H1 (cell line): ENCODE measurements at regions not wholly inside any gene's neighbourhood (a gene's known extent, or its start where the extent isn't known, plus 50 kb on each side); places are given as distances from the start of the nearest gene placed in this dataset.

ENCODE experiments used
- CTCF ChIA-PET: fragments of 300-600 bp; sonication (Branson Sonifier 250); formaldehyde crosslinking; loops from one replicate; lab custom pipeline; 2021; ENCODE audit not compliant: partially characterized antibody; lab: Charles Lee
- POLR2A ChIA-PET: fragments of 300-600 bp; sonication (Branson Sonifier 250); formaldehyde crosslinking; loops from one replicate; lab custom pipeline; 2021; ENCODE audit warnings: inconsistent platforms; ENCODE audit not compliant: partially characterized antibody; lab: Charles Lee
- DNase-seq, 2 experiments: peaks; one replicate each; pipeline versions ENCODE4 v3.0.0 to v3.0.0-alpha.2; 2010 to 2022; ENCODE audit warnings: low spot score in 2 of 2, low read depth in 1 of 2, mixed read lengths in 1 of 2
- FAIRE-seq: peaks from 2 replicates; lab custom pipeline; 2011; peaks lifted over from hg19 to GRCh38; lab: Jason Lieb, UNC
- H2AFZ ChIP-seq: 2 replicates; pipeline ENCODE4 v1.8.1; 2012; ENCODE audit warnings: low read length, inconsistent platforms
- H2AK5ac ChIP-seq: 2 replicates; pipeline ENCODE4 v1.6.1; 2013; ENCODE audit warnings: low read depth, low read length
- H2BK120ac ChIP-seq: replicated peaks from 2 replicates; pipeline ENCODE3; 2013; ENCODE audit warnings: low read depth, low read length, inconsistent platforms
- H2BK12ac ChIP-seq: 2 replicates; pipeline ENCODE4 v1.6.1; 2013; ENCODE audit warnings: low read depth, low read length
- H2BK15ac ChIP-seq: 2 replicates; pipeline ENCODE4 v1.6.1; 2013; ENCODE audit warnings: low read length
- H2BK20ac ChIP-seq: 2 replicates; pipeline ENCODE4 v1.6.1; 2013; ENCODE audit warnings: low read length
- H2BK5ac ChIP-seq: 2 replicates; pipeline ENCODE4 v1.6.1; 2013; ENCODE audit warnings: low read depth, low read length
- H3K14ac ChIP-seq: 2 replicates; pipeline ENCODE4 v1.6.1; 2013; ENCODE audit warnings: inconsistent platforms; ENCODE audit not compliant: insufficient read length
- H3K18ac ChIP-seq: 2 replicates; pipeline ENCODE4 v1.6.1; 2013; ENCODE audit warnings: low read length; ENCODE audit errors: extremely low read depth
- H3K23ac ChIP-seq: 2 replicates; pipeline ENCODE4 v1.6.1; 2013; ENCODE audit warnings: inconsistent platforms; ENCODE audit not compliant: insufficient read length
- H3K23me2 ChIP-seq: 2 replicates; pipeline ENCODE4 v1.6.1; 2013; ENCODE audit warnings: low read depth, low read length
- H3K27ac ChIP-seq: 2 replicates; pipeline ENCODE4 v1.6.1; 2011; ENCODE audit warnings: low read depth, low read length, inconsistent platforms
- H3K27me3 ChIP-seq, 4 experiments: replicated peaks in 1 of 4; 1 replicate in 1 of 4; 2 replicates in 3 of 4; pipeline versions ENCODE4 v1.6.1 to v1.8.1; 2011 to 2013; ENCODE audit warnings: low read length in 3 of 4, mild to moderate bottlenecking in 3 of 4, inconsistent platforms in 2 of 4, mixed read lengths in 2 of 4, moderate library complexity in 1 of 4; ENCODE audit not compliant: control insufficient read depth in 3 of 4, insufficient read depth in 3 of 4; ENCODE audit errors: extremely low read depth in 1 of 4
- H3K36me3 ChIP-seq, 4 experiments: 2 replicates each; pipeline versions ENCODE4 v1.6.1 to v1.8.1; 2011 to 2013; ENCODE audit warnings: mild to moderate bottlenecking in 4 of 4, low read length in 3 of 4, moderate library complexity in 2 of 4, control low read depth in 1 of 4, inconsistent platforms in 1 of 4; ENCODE audit not compliant: insufficient read depth in 4 of 4, control insufficient read depth in 2 of 4
- H3K4ac ChIP-seq: replicated peaks from 2 replicates; pipeline ENCODE3; 2013; ENCODE audit warnings: low read length, low read depth, mixed read lengths, inconsistent platforms; ENCODE audit not compliant: insufficient read length
- H3K4me1 ChIP-seq, 4 experiments: replicated peaks in 1 of 4; 1 replicate in 1 of 4; 2 replicates in 3 of 4; pipeline versions ENCODE4 v1.6.1 to v1.8.1; 2011 to 2013; ENCODE audit warnings: low read length in 3 of 4, inconsistent platforms in 2 of 4, mixed read lengths in 1 of 4; ENCODE audit not compliant: insufficient read depth in 4 of 4, control insufficient read depth in 3 of 4
- H3K4me2 ChIP-seq, 2 experiments: 2 replicates each; pipeline versions ENCODE4 v1.6.1 to v1.8.1; 2011 to 2013; ENCODE audit warnings: low read depth in 2 of 2, low read length in 2 of 2, control low read depth in 1 of 2, inconsistent platforms in 1 of 2, mild to moderate bottlenecking in 1 of 2; ENCODE audit not compliant: insufficient read depth in 1 of 2
- H3K4me3 ChIP-seq, 4 experiments: fragments of 200-600, 300-600 bp in 1 of 4; sonication (generic), shearing (Covaris generic), sonication (Bioruptor Twin) in 1 of 4; 2 replicates each; pipeline versions ENCODE4 v1.5.1 to v1.8.1; 2011 to 2016; ENCODE audit warnings: low read length in 4 of 4, low read depth in 3 of 4, control low read depth in 2 of 4, inconsistent platforms in 2 of 4, mild to moderate bottlenecking in 2 of 4, mixed read lengths in 1 of 4, moderate library complexity in 1 of 4; ENCODE audit not compliant: insufficient read depth in 2 of 4; ENCODE audit errors: extremely low read depth in 1 of 4
- H3K56ac ChIP-seq: replicated peaks from 2 replicates; pipeline ENCODE3; 2013; ENCODE audit warnings: low read depth, mild to moderate bottlenecking, mixed read lengths, low read length, inconsistent platforms; ENCODE audit not compliant: insufficient read length
- H3K79me1 ChIP-seq: 2 replicates; pipeline ENCODE4 v1.6.1; 2013; ENCODE audit warnings: low read depth, low read length, control low read depth
- H3K79me2 ChIP-seq, 2 experiments: 2 replicates each; pipeline versions ENCODE4 v1.6.1 to v1.8.1; 2012 to 2013; ENCODE audit warnings: low read length in 2 of 2, mild to moderate bottlenecking in 2 of 2, inconsistent platforms in 1 of 2; ENCODE audit not compliant: insufficient read depth in 2 of 2, control insufficient read depth in 1 of 2
- H3K9ac ChIP-seq, 4 experiments: replicated peaks in 1 of 4; 1 replicate in 1 of 4; 2 replicates in 3 of 4; pipeline versions ENCODE4 v1.6.1 to v1.8.1; 2011 to 2013; ENCODE audit warnings: low read depth in 3 of 4, low read length in 3 of 4, control low read depth in 2 of 4, mild to moderate bottlenecking in 2 of 4, moderate library complexity in 2 of 4, inconsistent platforms in 1 of 4; ENCODE audit errors: extremely low read depth in 1 of 4
- H3K9me3 ChIP-seq, 2 experiments: 2 replicates each; pipeline versions ENCODE4 v1.6.1 to v1.8.1; 2012 to 2013; ENCODE audit warnings: mild to moderate bottlenecking in 2 of 2, moderate library complexity in 2 of 2, control low read depth in 1 of 2, inconsistent platforms in 1 of 2, low read depth in 1 of 2, low read length in 1 of 2, mixed read lengths in 1 of 2; ENCODE audit not compliant: insufficient read depth in 2 of 2
- H4K20me1 ChIP-seq, 2 experiments: replicated peaks in 1 of 2; 2 replicates each; pipeline versions ENCODE3 to v1.8.1; 2011 to 2013; ENCODE audit warnings: inconsistent platforms in 2 of 2, low read length in 2 of 2, mild to moderate bottlenecking in 1 of 2; ENCODE audit not compliant: insufficient read depth in 2 of 2, control insufficient read depth in 1 of 2
- H4K5ac ChIP-seq: 2 replicates; pipeline ENCODE4 v1.6.1; 2013; ENCODE audit warnings: low read length, low read depth, mixed read lengths, inconsistent platforms; ENCODE audit not compliant: insufficient read length
- H4K8ac ChIP-seq: 2 replicates; pipeline ENCODE4 v1.8.0; 2013; ENCODE audit warnings: mild to moderate bottlenecking, moderate library complexity, low read length, inconsistent platforms; ENCODE audit not compliant: insufficient read depth; ENCODE audit errors: extremely low read depth
- H4K91ac ChIP-seq: replicated peaks from 2 replicates; pipeline ENCODE3; 2013; ENCODE audit warnings: low read length, mixed read lengths, inconsistent platforms; ENCODE audit not compliant: insufficient read length
- EZH2 ChIP-seq: fragments of 200-600 bp; sonication (generic); IDR thresholded peaks from 2 replicates; pipeline ENCODE4 v1.7.1; 2012; ENCODE audit warnings: low read depth, mild to moderate bottlenecking, moderate library complexity, low read length, inconsistent platforms; ENCODE audit not compliant: severe bottlenecking
- MAX ChIP-seq: IDR thresholded peaks from 2 replicates; pipeline ENCODE4 v1.6.1; 2012; ENCODE audit warnings: inconsistent platforms
- NRF1 ChIP-seq: IDR thresholded peaks from 2 replicates; pipeline ENCODE4 v1.6.1; 2011; ENCODE audit warnings: mild to moderate bottlenecking, low read depth, low read length, improper control_type of control experiment
- WGBS, 2 experiments: shearing (Covaris generic) in 1 of 2; methylation state at CpG; one replicate each; pipeline versions ENCODE4 v1.1.6 to v1.1.7; 2013 to 2015; ENCODE audit warnings: low lambda C conversion rate in 2 of 2, mixed read lengths in 2 of 2, inconsistent platforms in 1 of 2, low coverage in 1 of 2, missing lambda C conversion rate in 1 of 2; ENCODE audit not compliant: insufficient replicate concordance in 2 of 2, insufficient coverage in 1 of 2, insufficient read length in 1 of 2; ENCODE audit errors: extremely low coverage in 1 of 2, missing lambda C conversion rate in 1 of 2; 5-methylcytosine and 5-hydroxymethylcytosine counted together

GRCh38 chr13:84031120-84031519 lies 148.8 kb upstream of the SLITRK1 start:
- H4K20me1 ChIP-seq, result no peaks in the 10 kb centered on the region

More at GRCh38 chr13:84031120-84031519, 148.8 kb upstream of the SLITRK1 start:
- Histone ChIP-seq H2BK20ac (no peak overlapping the region), H3K9me3 (no peaks in the 10 kb centered on the region), H2BK12ac (no peak overlapping the region), H2AFZ (no peak overlapping the region), H3K18ac (no peak overlapping the region), H3K23ac (no peak overlapping the region), H3K14ac (no peak overlapping the region), H3K4ac (no peak overlapping the region), H4K5ac (no peak overlapping the region), H3K79me1 (no peaks in the 10 kb centered on the region), H3K27ac (no peak overlapping the region), H2BK15ac (no peak overlapping the region)
- no peak for DNase-seq
- CTCF ChIA-PET, result interaction anchor here (0.5 to 0.6 kb wide), 2 partner anchors 101 to 282 kb away, joined by 3 read pairs; no protein-coding TSS in a partner anchor
- no peak for FAIRE-seq
- TF ChIP-seq NRF1, result no peak
- no peak for TF ChIP-seq MAX
- TF ChIP-seq EZH2, result no peak
- TF ChIP-seq, all 59 proteins: peak for 0
- H2BK120ac ChIP-seq, result no peak overlapping the region
- no peak overlapping the region for H3K4me3 ChIP-seq
- peaks cover 5 to 19% (median 10%) of the 10 kb centered on the region in 4 experiments; a peak in 6 of 7 replicates for H3K27me3 ChIP-seq
- H3K4me1 ChIP-seq, result no peaks in the 10 kb centered on the region; a peak in 1 of 7 replicates
- no peak overlapping the region for H4K8ac ChIP-seq
- POLR2A ChIA-PET, result no interaction called here
- H3K79me2 ChIP-seq, result no peaks in the 10 kb centered on the region
- H2AK5ac ChIP-seq, result no peak overlapping the region
- H3K36me3 ChIP-seq, result no peaks in the 10 kb centered on the region
- 87% methylated on average over 4 of the region's 4 CpGs; no CpG with 5 or more reads in 1 of the 2 experiments for whole genome bisulfite sequencing, 2 experiments
- H4K91ac ChIP-seq, result no peak overlapping the region
- no peak overlapping the region for H2BK5ac ChIP-seq
- H3K4me2 ChIP-seq, result no peak overlapping the region
- H3K56ac ChIP-seq, result no peak overlapping the region
- no peak overlapping the region for H3K9ac ChIP-seq
- H3K23me2 ChIP-seq, result no peaks in the 10 kb centered on the region
